H1 (cell line): ENCODE measurements at regions not wholly inside any gene's neighbourhood (a gene's known extent, or its start where the extent isn't known, plus 50 kb on each side); places are given as distances from the start of the nearest gene placed in this dataset.

Source experiments
- CTCF ChIA-PET: fragments of 300-600 bp; sonication (Branson Sonifier 250); formaldehyde crosslinking; loops from one replicate; lab custom pipeline; 2021; ENCODE audit not compliant: partially characterized antibody; lab: Charles Lee
- POLR2A ChIA-PET: fragments of 300-600 bp; sonication (Branson Sonifier 250); formaldehyde crosslinking; loops from one replicate; lab custom pipeline; 2021; ENCODE audit warnings: inconsistent platforms; ENCODE audit not compliant: partially characterized antibody; lab: Charles Lee
- DNase-seq, 2 experiments: peaks; one replicate each; pipeline versions ENCODE4 v3.0.0 to v3.0.0-alpha.2; 2010 to 2022; ENCODE audit warnings: low spot score in 2 of 2, low read depth in 1 of 2, mixed read lengths in 1 of 2
- FAIRE-seq: peaks from 2 replicates; lab custom pipeline; 2011; peaks lifted over from hg19 to GRCh38; lab: Jason Lieb, UNC
- H2AFZ ChIP-seq: 2 replicates; pipeline ENCODE4 v1.8.1; 2012; ENCODE audit warnings: low read length, inconsistent platforms
- H2AK5ac ChIP-seq: 2 replicates; pipeline ENCODE4 v1.6.1; 2013; ENCODE audit warnings: low read depth, low read length
- H2BK120ac ChIP-seq: replicated peaks from 2 replicates; pipeline ENCODE3; 2013; ENCODE audit warnings: low read depth, low read length, inconsistent platforms
- H2BK12ac ChIP-seq: 2 replicates; pipeline ENCODE4 v1.6.1; 2013; ENCODE audit warnings: low read depth, low read length
- H2BK15ac ChIP-seq: 2 replicates; pipeline ENCODE4 v1.6.1; 2013; ENCODE audit warnings: low read length
- H2BK20ac ChIP-seq: 2 replicates; pipeline ENCODE4 v1.6.1; 2013; ENCODE audit warnings: low read length
- H2BK5ac ChIP-seq: 2 replicates; pipeline ENCODE4 v1.6.1; 2013; ENCODE audit warnings: low read depth, low read length
- H3K14ac ChIP-seq: 2 replicates; pipeline ENCODE4 v1.6.1; 2013; ENCODE audit warnings: inconsistent platforms; ENCODE audit not compliant: insufficient read length
- H3K18ac ChIP-seq: 2 replicates; pipeline ENCODE4 v1.6.1; 2013; ENCODE audit warnings: low read length; ENCODE audit errors: extremely low read depth
- H3K23ac ChIP-seq: 2 replicates; pipeline ENCODE4 v1.6.1; 2013; ENCODE audit warnings: inconsistent platforms; ENCODE audit not compliant: insufficient read length
- H3K23me2 ChIP-seq: 2 replicates; pipeline ENCODE4 v1.6.1; 2013; ENCODE audit warnings: low read depth, low read length
- H3K27ac ChIP-seq: 2 replicates; pipeline ENCODE4 v1.6.1; 2011; ENCODE audit warnings: low read depth, low read length, inconsistent platforms
- H3K27me3 ChIP-seq, 4 experiments: replicated peaks in 1 of 4; 1 replicate in 1 of 4; 2 replicates in 3 of 4; pipeline versions ENCODE4 v1.6.1 to v1.8.1; 2011 to 2013; ENCODE audit warnings: low read length in 3 of 4, mild to moderate bottlenecking in 3 of 4, inconsistent platforms in 2 of 4, mixed read lengths in 2 of 4, moderate library complexity in 1 of 4; ENCODE audit not compliant: control insufficient read depth in 3 of 4, insufficient read depth in 3 of 4; ENCODE audit errors: extremely low read depth in 1 of 4
- H3K36me3 ChIP-seq, 4 experiments: 2 replicates each; pipeline versions ENCODE4 v1.6.1 to v1.8.1; 2011 to 2013; ENCODE audit warnings: mild to moderate bottlenecking in 4 of 4, low read length in 3 of 4, moderate library complexity in 2 of 4, control low read depth in 1 of 4, inconsistent platforms in 1 of 4; ENCODE audit not compliant: insufficient read depth in 4 of 4, control insufficient read depth in 2 of 4
- H3K4ac ChIP-seq: replicated peaks from 2 replicates; pipeline ENCODE3; 2013; ENCODE audit warnings: low read length, low read depth, mixed read lengths, inconsistent platforms; ENCODE audit not compliant: insufficient read length
- H3K4me1 ChIP-seq, 4 experiments: replicated peaks in 1 of 4; 1 replicate in 1 of 4; 2 replicates in 3 of 4; pipeline versions ENCODE4 v1.6.1 to v1.8.1; 2011 to 2013; ENCODE audit warnings: low read length in 3 of 4, inconsistent platforms in 2 of 4, mixed read lengths in 1 of 4; ENCODE audit not compliant: insufficient read depth in 4 of 4, control insufficient read depth in 3 of 4
- H3K4me2 ChIP-seq, 2 experiments: 2 replicates each; pipeline versions ENCODE4 v1.6.1 to v1.8.1; 2011 to 2013; ENCODE audit warnings: low read depth in 2 of 2, low read length in 2 of 2, control low read depth in 1 of 2, inconsistent platforms in 1 of 2, mild to moderate bottlenecking in 1 of 2; ENCODE audit not compliant: insufficient read depth in 1 of 2
- H3K4me3 ChIP-seq, 4 experiments: fragments of 200-600, 300-600 bp in 1 of 4; sonication (generic), shearing (Covaris generic), sonication (Bioruptor Twin) in 1 of 4; 2 replicates each; pipeline versions ENCODE4 v1.5.1 to v1.8.1; 2011 to 2016; ENCODE audit warnings: low read length in 4 of 4, low read depth in 3 of 4, control low read depth in 2 of 4, inconsistent platforms in 2 of 4, mild to moderate bottlenecking in 2 of 4, mixed read lengths in 1 of 4, moderate library complexity in 1 of 4; ENCODE audit not compliant: insufficient read depth in 2 of 4; ENCODE audit errors: extremely low read depth in 1 of 4
- H3K56ac ChIP-seq: replicated peaks from 2 replicates; pipeline ENCODE3; 2013; ENCODE audit warnings: low read depth, mild to moderate bottlenecking, mixed read lengths, low read length, inconsistent platforms; ENCODE audit not compliant: insufficient read length
- H3K79me1 ChIP-seq: 2 replicates; pipeline ENCODE4 v1.6.1; 2013; ENCODE audit warnings: low read depth, low read length, control low read depth
- H3K79me2 ChIP-seq, 2 experiments: 2 replicates each; pipeline versions ENCODE4 v1.6.1 to v1.8.1; 2012 to 2013; ENCODE audit warnings: low read length in 2 of 2, mild to moderate bottlenecking in 2 of 2, inconsistent platforms in 1 of 2; ENCODE audit not compliant: insufficient read depth in 2 of 2, control insufficient read depth in 1 of 2
- H3K9ac ChIP-seq, 4 experiments: replicated peaks in 1 of 4; 1 replicate in 1 of 4; 2 replicates in 3 of 4; pipeline versions ENCODE4 v1.6.1 to v1.8.1; 2011 to 2013; ENCODE audit warnings: low read depth in 3 of 4, low read length in 3 of 4, control low read depth in 2 of 4, mild to moderate bottlenecking in 2 of 4, moderate library complexity in 2 of 4, inconsistent platforms in 1 of 4; ENCODE audit errors: extremely low read depth in 1 of 4
- H3K9me3 ChIP-seq, 2 experiments: 2 replicates each; pipeline versions ENCODE4 v1.6.1 to v1.8.1; 2012 to 2013; ENCODE audit warnings: mild to moderate bottlenecking in 2 of 2, moderate library complexity in 2 of 2, control low read depth in 1 of 2, inconsistent platforms in 1 of 2, low read depth in 1 of 2, low read length in 1 of 2, mixed read lengths in 1 of 2; ENCODE audit not compliant: insufficient read depth in 2 of 2
- H4K20me1 ChIP-seq, 2 experiments: replicated peaks in 1 of 2; 2 replicates each; pipeline versions ENCODE3 to v1.8.1; 2011 to 2013; ENCODE audit warnings: inconsistent platforms in 2 of 2, low read length in 2 of 2, mild to moderate bottlenecking in 1 of 2; ENCODE audit not compliant: insufficient read depth in 2 of 2, control insufficient read depth in 1 of 2
- H4K5ac ChIP-seq: 2 replicates; pipeline ENCODE4 v1.6.1; 2013; ENCODE audit warnings: low read length, low read depth, mixed read lengths, inconsistent platforms; ENCODE audit not compliant: insufficient read length
- H4K8ac ChIP-seq: 2 replicates; pipeline ENCODE4 v1.8.0; 2013; ENCODE audit warnings: mild to moderate bottlenecking, moderate library complexity, low read length, inconsistent platforms; ENCODE audit not compliant: insufficient read depth; ENCODE audit errors: extremely low read depth
- H4K91ac ChIP-seq: replicated peaks from 2 replicates; pipeline ENCODE3; 2013; ENCODE audit warnings: low read length, mixed read lengths, inconsistent platforms; ENCODE audit not compliant: insufficient read length
- ATF3 ChIP-seq: IDR thresholded peaks from 2 replicates; pipeline ENCODE4 v1.6.1; 2011; ENCODE audit warnings: low read depth, mild to moderate bottlenecking, low read length; ENCODE audit not compliant: insufficient read depth
- BACH1 ChIP-seq: IDR thresholded peaks from 2 replicates; pipeline ENCODE4 v1.6.1; 2012; ENCODE audit warnings: low read length, improper control_type of control experiment
- CBX5 ChIP-seq: fragments of 300-800, 300-1000 bp; sonication (generic); IDR thresholded peaks from 2 replicates; pipeline ENCODE4 v1.7.1; 2016; ENCODE audit warnings: antibody characterized with exemption, low read length, low read depth
- CEBPB ChIP-seq: IDR thresholded peaks from 2 replicates; pipeline ENCODE4 v1.6.1; 2012; ENCODE audit warnings: low read depth, low read length
- CTBP2 ChIP-seq: IDR thresholded peaks from 2 replicates; pipeline ENCODE4 v1.7.0; 2011; ENCODE audit warnings: borderline replicate concordance, mild to moderate bottlenecking, moderate library complexity, mixed read lengths, low read length; ENCODE audit not compliant: insufficient read depth, insufficient read length
- EZH2 ChIP-seq: fragments of 200-600 bp; sonication (generic); IDR thresholded peaks from 2 replicates; pipeline ENCODE4 v1.7.1; 2012; ENCODE audit warnings: low read depth, mild to moderate bottlenecking, moderate library complexity, low read length, inconsistent platforms; ENCODE audit not compliant: severe bottlenecking
- GTF2F1 ChIP-seq: IDR thresholded peaks from 2 replicates; pipeline ENCODE4 v1.6.1; 2012; ENCODE audit warnings: low read depth, low read length, improper control_type of control experiment, borderline replicate concordance
- JUND ChIP-seq: IDR thresholded peaks from 2 replicates; pipeline ENCODE4 v1.6.1; 2011; ENCODE audit warnings: mild to moderate bottlenecking, improper control_type of control experiment, low read length
- NRF1 ChIP-seq: IDR thresholded peaks from 2 replicates; pipeline ENCODE4 v1.6.1; 2011; ENCODE audit warnings: mild to moderate bottlenecking, low read depth, low read length, improper control_type of control experiment
- POU5F1 ChIP-seq: IDR thresholded peaks from 2 replicates; pipeline ENCODE4 v1.6.1; 2011; ENCODE audit warnings: low read depth, mild to moderate bottlenecking, low read length, moderate library complexity
- RNF2 ChIP-seq: fragments of 200-900, 300-1000 bp; sonication (generic); IDR thresholded peaks from 2 replicates; pipeline ENCODE4 v1.7.1; 2016; ENCODE audit warnings: borderline replicate concordance, low read depth, mild to moderate bottlenecking, antibody characterized with exemption, low read length; ENCODE audit not compliant: poor library complexity, severe bottlenecking; ENCODE audit errors: missing control alignments
- SRF ChIP-seq: IDR thresholded peaks from 2 replicates; pipeline ENCODE4 v1.6.1; 2011; ENCODE audit warnings: mild to moderate bottlenecking, low read depth, low read length, moderate library complexity
- TAF1 ChIP-seq: IDR thresholded peaks from 2 replicates; pipeline ENCODE4 v1.6.1; 2011; ENCODE audit warnings: mild to moderate bottlenecking, low read depth, low read length
- TBP ChIP-seq: IDR thresholded peaks from 2 replicates; pipeline ENCODE4 v1.6.1; 2011; ENCODE audit warnings: low read depth, low read length, improper control_type of control experiment
- TEAD4 ChIP-seq: IDR thresholded peaks from 2 replicates; pipeline ENCODE4 v1.6.1; 2012; ENCODE audit warnings: low read depth, low read length, inconsistent platforms, mixed read lengths

GRCh38 chr5:56575821-56576220, 239.5 kb upstream of the MAP3K1 start:
- Histone ChIP-seq H4K91ac (no peak overlapping the region), H4K8ac (no peak overlapping the region), H3K23me2 (no peaks in the 10 kb centered on the region), H3K4me3 (no peak overlapping the region), H3K79me1 (no peaks in the 10 kb centered on the region), H3K18ac (no peak overlapping the region), H3K23ac (no peak overlapping the region), H3K9ac (no peak overlapping the region), H3K79me2 (no peaks in the 10 kb centered on the region), H2BK120ac (no peak overlapping the region), H4K20me1 (no peaks in the 10 kb centered on the region), H3K27me3 (no peaks in the 10 kb centered on the region), H3K4me1 (no peaks in the 10 kb centered on the region), H4K5ac (no peak overlapping the region), H2AFZ (no peak overlapping the region), H3K27ac (no peak overlapping the region), H3K56ac (no peak overlapping the region), H3K4ac (no peak overlapping the region), H2BK20ac (no peak overlapping the region), H3K4me2 (no peak overlapping the region), H3K9me3 (peaks cover 10 to 14% of the 10 kb centered on the region in 2 experiments), H2BK12ac (no peak overlapping the region), H2BK15ac (no peak overlapping the region), H3K14ac (no peak overlapping the region), H3K36me3 (no peaks in the 10 kb centered on the region), H2AK5ac (no peak overlapping the region), H2BK5ac (no peak overlapping the region)
- ChIA-PET CTCF (no interaction called here), POLR2A (no interaction called here)
- no peak for FAIRE-seq
- no peak for DNase-seq
- no peak for TF ChIP-seq SRF
- TF ChIP-seq CEBPB = no peak
- TF ChIP-seq RNF2 = no peak
- no peak for TF ChIP-seq ATF3
- no peak for TF ChIP-seq EZH2
- no peak for TF ChIP-seq POU5F1
- TF ChIP-seq TBP = no peak
- TF ChIP-seq NRF1 = no peak
- no peak for TF ChIP-seq CTBP2
- TF ChIP-seq JUND = no peak
- no peak for TF ChIP-seq TAF1
- TF ChIP-seq GTF2F1 = no peak
- TF ChIP-seq BACH1 = no peak
- TF ChIP-seq TEAD4 = no peak
- TF ChIP-seq CBX5 = no peak
